Endothelial cell of umbilical vein (primary cell): ENCODE measurements at regions not wholly inside any gene's neighbourhood (a gene's known extent, or its start where the extent isn't known, plus 50 kb on each side); places are given as distances from the start of the nearest gene placed in this dataset.

Experiments used
- BruUV-seq: library from RNA; stranded (reverse); fragments of 400-500 nt; replicated peaks from 2 replicates; lab custom pipeline; 2021; lab: Mats Ljungman, UMichigan
- CTCF ChIA-PET: fragments of 300-600, 350-600 bp; sonication (Branson Sonifier 250); formaldehyde crosslinking; loops from one replicate; lab custom pipeline; 2021; ENCODE audit warnings: antibody characterized with exemption, inconsistent platforms; lab: Charles Lee
- POLR2A ChIA-PET: fragments of 300-600, 350-600 bp; sonication (Branson Sonifier 250); formaldehyde crosslinking; loops from one replicate; lab custom pipeline; 2021; ENCODE audit warnings: antibody characterized with exemption, inconsistent platforms; lab: Charles Lee
- DNase-seq: peaks from one replicate; pipeline ENCODE4 v3.0.0-alpha.2; 2011; ENCODE audit warnings: low read depth, low spot score
- FAIRE-seq: peaks from 2 replicates; lab custom pipeline; 2011; peaks lifted over from hg19 to GRCh38; lab: Jason Lieb, UNC
- H2AFZ ChIP-seq: 2 replicates; pipeline ENCODE4 v1.6.0; 2012; ENCODE audit warnings: low read depth, low read length, control low read depth, inconsistent platforms
- H3K27ac ChIP-seq: 2 replicates; pipeline ENCODE4 v1.5.1; 2011; ENCODE audit warnings: low read depth, mild to moderate bottlenecking, control low read depth, low read length, moderate library complexity; ENCODE audit not compliant: insufficient read depth
- H3K27me3 ChIP-seq, 2 experiments: 2 replicates each; pipeline versions ENCODE4 v1.6.0 to v1.6.1; 2011; ENCODE audit warnings: low read length in 2 of 2, mixed read lengths in 1 of 2; ENCODE audit not compliant: control insufficient read depth in 2 of 2, insufficient read depth in 2 of 2
- H3K36me3 ChIP-seq, 2 experiments: 2 replicates in 1 of 2; 3 replicates in 1 of 2; pipeline ENCODE4 v1.5.1; 2011; ENCODE audit warnings: low read length in 2 of 2, mild to moderate bottlenecking in 1 of 2, moderate library complexity in 1 of 2; ENCODE audit not compliant: control insufficient read depth in 2 of 2, insufficient read depth in 2 of 2; ENCODE audit errors: extremely low read depth in 1 of 2
- H3K4me1 ChIP-seq: 3 replicates; pipeline ENCODE4 v1.5.1; 2011; ENCODE audit warnings: mild to moderate bottlenecking, low read length; ENCODE audit not compliant: control insufficient read depth, insufficient read depth; ENCODE audit errors: extremely low read depth
- H3K4me2 ChIP-seq: 2 replicates; pipeline ENCODE4 v1.6.1; 2011; ENCODE audit warnings: low read length, control low read depth, mixed read lengths; ENCODE audit not compliant: insufficient read depth
- H3K4me3 ChIP-seq, 3 experiments: fragments of 200-600 bp in 1 of 3; sonication (generic), shearing (Covaris generic) in 1 of 3; replicated peaks in 1 of 3; 2 replicates each; pipeline ENCODE4 v1.5.1; 2011 to 2016; ENCODE audit warnings: control low read depth in 3 of 3, low read length in 3 of 3, mild to moderate bottlenecking in 2 of 3, inconsistent platforms in 1 of 3, low read depth in 1 of 3, moderate library complexity in 1 of 3; ENCODE audit not compliant: insufficient read depth in 1 of 3
- H3K79me2 ChIP-seq: 2 replicates; pipeline ENCODE4 v1.6.0; 2012; ENCODE audit warnings: low read length, inconsistent platforms; ENCODE audit not compliant: control insufficient read depth, insufficient read depth
- H3K9ac ChIP-seq: replicated peaks from 2 replicates; pipeline ENCODE3; 2011; ENCODE audit warnings: low read length, control low read depth; ENCODE audit not compliant: insufficient read depth; ENCODE audit errors: extremely low read depth
- H3K9me1 ChIP-seq: replicated peaks from 3 replicates; pipeline ENCODE4 v1.6.0; 2011; ENCODE audit warnings: mild to moderate bottlenecking, low read length; ENCODE audit not compliant: control insufficient read depth, insufficient read depth; ENCODE audit errors: extremely low read depth
- H3K9me3 ChIP-seq: replicated peaks from 2 replicates; pipeline ENCODE4 v1.5.1; 2012; ENCODE audit warnings: low read length, inconsistent platforms; ENCODE audit not compliant: control insufficient read depth, insufficient read depth
- H4K20me1 ChIP-seq: replicated peaks from 2 replicates; pipeline ENCODE3; 2011; ENCODE audit warnings: mild to moderate bottlenecking, low read length; ENCODE audit not compliant: control insufficient read depth, insufficient read depth; ENCODE audit errors: extremely low read depth
- EZH2 ChIP-seq: IDR thresholded peaks from 2 replicates; pipeline ENCODE4 v1.6.1; 2012; ENCODE audit warnings: borderline replicate concordance, low read depth, mild to moderate bottlenecking, moderate library complexity, low read length, inconsistent platforms; ENCODE audit not compliant: severe bottlenecking
- FOS ChIP-seq: IDR thresholded peaks from 2 replicates; pipeline ENCODE4 v1.6.1; 2011; ENCODE audit warnings: mild to moderate bottlenecking, low read length, moderate library complexity, borderline replicate concordance; ENCODE audit not compliant: insufficient read depth
- GATA2 ChIP-seq: IDR thresholded peaks from 2 replicates; pipeline ENCODE4 v1.7.0; 2011; ENCODE audit warnings: low read depth, mild to moderate bottlenecking, moderate library complexity, mixed read lengths, low read length; ENCODE audit not compliant: insufficient read length, insufficient read depth
- JUN ChIP-seq: IDR thresholded peaks from 2 replicates; pipeline ENCODE4 v1.6.1; 2011; ENCODE audit warnings: borderline replicate concordance, low read depth; ENCODE audit not compliant: insufficient read length, insufficient read depth
- MYC ChIP-seq: IDR thresholded peaks from one replicate; pipeline ENCODE4 v1.6.1; 2011; ENCODE audit warnings: mild to moderate bottlenecking, low read depth, low read length
- POLR2A ChIP-seq: IDR thresholded peaks from 2 replicates; pipeline ENCODE4 v1.6.1; 2012; ENCODE audit warnings: low read depth, mild to moderate bottlenecking, control low read depth, low read length
- POLR2AphosphoS5 ChIP-seq: IDR thresholded peaks from 2 replicates; pipeline ENCODE4 v1.6.1; 2012; ENCODE audit warnings: low read depth, mild to moderate bottlenecking, control low read depth, low read length, moderate library complexity; ENCODE audit not compliant: insufficient read depth
- dilution Hi-C: fragments of 300-500 bp; cut with MboI; formaldehyde crosslinking; loops from one replicate; pipeline ENCODE4 v1.15.0; 2019; ENCODE audit warnings: low sequenced_read_pairs; ENCODE audit not compliant: extremely low pct_ligation_motif_present
- intact Hi-C: fragments of 100-400 bp; cut with micrococcal nuclease; formaldehyde crosslinking; loops from one replicate; pipeline ENCODE4 v1.10.0; 2022
- TF ChIP-seq, protein P1 (sequence below): IDR thresholded peaks from 2 replicates; pipeline ENCODE4 v1.6.1; 2011; ENCODE audit not compliant: insufficient read depth, insufficient read length
- TF ChIP-seq, protein P2 (sequence below), 2 donors: IDR thresholded peaks; 1 replicate in 1 of 2; 2 replicates in 1 of 2; pipeline ENCODE4 v1.5.1; 2011; ENCODE audit warnings: low read length in 2 of 2, mild to moderate bottlenecking in 2 of 2, moderate library complexity in 2 of 2, control low read depth in 1 of 2, inconsistent platforms in 1 of 2, low read depth in 1 of 2; ENCODE audit not compliant: insufficient read depth in 1 of 2; ENCODE audit errors: extremely low read depth in 1 of 2

DNA sequence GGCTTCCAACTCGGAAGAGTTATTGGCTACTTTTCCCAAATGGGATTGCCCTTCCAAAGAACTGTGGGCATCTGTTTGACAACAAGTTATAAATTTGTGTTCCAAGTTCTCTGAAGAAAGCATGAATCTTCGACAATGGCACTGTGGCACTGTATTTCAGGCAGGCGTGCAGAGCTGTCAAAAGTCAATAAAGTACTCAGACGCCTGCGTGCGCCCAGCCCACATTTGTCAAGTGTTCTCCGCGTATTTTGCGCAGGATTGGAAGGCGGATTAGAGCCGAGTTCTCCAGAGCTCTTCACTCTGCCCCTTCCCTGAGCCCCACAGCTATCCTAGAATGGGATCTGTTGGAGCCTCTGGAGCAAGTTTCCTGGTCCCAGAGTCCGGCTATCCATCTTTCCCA is 103.2 kb downstream of the SLC25A47 start:
- H3K9ac ChIP-seq = no peak overlapping the region
- CTCF ChIA-PET = interaction anchor here (1.0 to 2.2 kb wide), 5 partner anchors 9 to 219 kb away, joined by 3 to 5 read pairs (median 5); no protein-coding TSS in a partner anchor
- H4K20me1 ChIP-seq = peaks cover 2% of the 10 kb centered on the region
- no peaks in the 10 kb centered on the region for H3K79me2 ChIP-seq
- POLR2A ChIA-PET = no interaction called here
- DNase-seq (no peak), FAIRE-seq (no peak)
- BruUV-seq = no TSS peak
- H2AFZ ChIP-seq = no peak overlapping the region
- dilution Hi-C loops (no loop called here), intact Hi-C loops (no loop called here)
- H3K4me2 ChIP-seq = no peak overlapping the region
- H3K27ac ChIP-seq = no peak overlapping the region
- no peaks in the 10 kb centered on the region for H3K9me3 ChIP-seq
- H3K27me3 ChIP-seq = no peaks in the 10 kb centered on the region
- no peaks in the 10 kb centered on the region for H3K4me1 ChIP-seq
- no peaks in the 10 kb centered on the region for H3K36me3 ChIP-seq
- H3K9me1 ChIP-seq = no peaks in the 10 kb centered on the region
- no peak for TF ChIP-seq POLR2A
- no peak for TF ChIP-seq MYC
- TF ChIP-seq, protein P1, sequence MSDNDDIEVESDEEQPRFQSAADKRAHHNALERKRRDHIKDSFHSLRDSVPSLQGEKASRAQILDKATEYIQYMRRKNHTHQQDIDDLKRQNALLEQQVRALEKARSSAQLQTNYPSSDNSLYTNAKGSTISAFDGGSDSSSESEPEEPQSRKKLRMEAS = no peak
- no peak for TF ChIP-seq EZH2
- TF ChIP-seq, protein P2, sequence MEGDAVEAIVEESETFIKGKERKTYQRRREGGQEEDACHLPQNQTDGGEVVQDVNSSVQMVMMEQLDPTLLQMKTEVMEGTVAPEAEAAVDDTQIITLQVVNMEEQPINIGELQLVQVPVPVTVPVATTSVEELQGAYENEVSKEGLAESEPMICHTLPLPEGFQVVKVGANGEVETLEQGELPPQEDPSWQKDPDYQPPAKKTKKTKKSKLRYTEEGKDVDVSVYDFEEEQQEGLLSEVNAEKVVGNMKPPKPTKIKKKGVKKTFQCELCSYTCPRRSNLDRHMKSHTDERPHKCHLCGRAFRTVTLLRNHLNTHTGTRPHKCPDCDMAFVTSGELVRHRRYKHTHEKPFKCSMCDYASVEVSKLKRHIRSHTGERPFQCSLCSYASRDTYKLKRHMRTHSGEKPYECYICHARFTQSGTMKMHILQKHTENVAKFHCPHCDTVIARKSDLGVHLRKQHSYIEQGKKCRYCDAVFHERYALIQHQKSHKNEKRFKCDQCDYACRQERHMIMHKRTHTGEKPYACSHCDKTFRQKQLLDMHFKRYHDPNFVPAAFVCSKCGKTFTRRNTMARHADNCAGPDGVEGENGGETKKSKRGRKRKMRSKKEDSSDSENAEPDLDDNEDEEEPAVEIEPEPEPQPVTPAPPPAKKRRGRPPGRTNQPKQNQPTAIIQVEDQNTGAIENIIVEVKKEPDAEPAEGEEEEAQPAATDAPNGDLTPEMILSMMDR (IDR thresholded peaks at IDR 0.05; ENCODE audit: extremely low read depth in 1 of 2, insufficient read depth in 1 of 2, low read depth in 1 of 2, low read length in 2 of 2) = no peak
- TF ChIP-seq JUN = no peak
- no peak for TF ChIP-seq GATA2
- TF ChIP-seq FOS = no peak
- no peak for TF ChIP-seq POLR2AphosphoS5
- H3K4me3 ChIP-seq = no peak overlapping the region
